GM18507 (cell line): ENCODE measurements at regions not wholly inside any gene's neighbourhood (a gene's known extent, or its start where the extent isn't known, plus 50 kb on each side); places are given as distances from the start of the nearest gene placed in this dataset.
"Not testable (repeated sequence)": the region's sequence is repeated elsewhere in the genome, so short reads cannot be mapped to it uniquely, and the experiment has no call there.

Experiments
- DNase-seq: peaks from one replicate; pipeline ENCODE4 v3.0.0; 2011; ENCODE audit warnings: low read depth; ENCODE audit not compliant: insufficient read length; ENCODE audit errors: extremely low spot score
- FAIRE-seq: peaks from 2 replicates; lab custom pipeline; 2011; peaks lifted over from hg19 to GRCh38; lab: Jason Lieb, UNC

GRCh38 chrX:66717926-66718325 is 79.0 kb upstream of the EDA2R start:
- FAIRE-seq, result no peak
- no peak for DNase-seq

- DNase-seq (no peak), FAIRE-seq (no peak)
These were observed 59.7 kb upstream of the EDA2R start for GRCh38 chrX:66698273-66699204.

GRCh38 chrX:66692512-66692911 is 53.6 kb upstream of the EDA2R start:
- DNase-seq, FAIRE-seq: not testable (repeated sequence)
